ENCODE measurements at regions not wholly inside any gene's neighbourhood (a gene's known extent, or its start where the extent isn't known, plus 50 kb on each side); places are given as distances from the start of the nearest gene placed in this dataset.

GRCh38 chr9:20286969-20287368, 335.3 kb downstream of the MLLT3 start:
- Histone ChIP-seq H3K36me3 (ENCODE audit: control insufficient read depth in 2 of 2, insufficient read depth in 1 of 2, low read length in 2 of 2) (no peaks in the 10 kb centered on the region), H3K4me1 (ENCODE audit: control insufficient read depth, insufficient read depth, low read length) (no peaks in the 10 kb centered on the region), H3K27ac (ENCODE audit: extremely low read depth, low read depth, low read length) (no peak overlapping the region), H3K9me3 (ENCODE audit: control insufficient read depth, insufficient read depth, low read depth, low read length) (no peaks in the 10 kb centered on the region), H3K4me3 (ENCODE audit: low read depth, low read length) (no peak overlapping the region)
- ChIA-PET POLR2A (no interaction called here), CTCF (no interaction called here)
- TF ChIP-seq ZNF394 (tag by site-specific recombination; IDR thresholded peaks at IDR 0.05; ENCODE audit: borderline replicate concordance) (no peak), ZBTB48 (tag by site-specific recombination; IDR thresholded peaks at IDR 0.05) (no peak), ZXDB (tag by site-specific recombination; IDR thresholded peaks at IDR 0.05) (no peak), MZF1 (tag by site-specific recombination; IDR thresholded peaks at IDR 0.05; ENCODE audit: borderline replicate concordance) (no peak), ZNF146 (tag by site-specific recombination; IDR thresholded peaks at IDR 0.05) (no peak), SCRT1 (tag by site-specific recombination; IDR thresholded peaks at IDR 0.05; ENCODE audit: borderline replicate concordance) (no peak), ATF2 (tag by site-specific recombination; IDR thresholded peaks at IDR 0.05; ENCODE audit: low read depth) (no peak), ZNF133 (tag by site-specific recombination; IDR thresholded peaks at IDR 0.05) (no peak)

GRCh38 chr9:20286154-20286700, 336.1 kb downstream of the MLLT3 start:
- H3K27ac ChIP-seq (ENCODE audit: extremely low read depth, low read depth, low read length): no peak overlapping the region
- TF ChIP-seq MYNN (tag by site-specific recombination; IDR thresholded peaks at IDR 0.05; ENCODE audit: borderline replicate concordance) (no peak), ZNF658 (tag by site-specific recombination; IDR thresholded peaks at IDR 0.05) (no peak), ZNF747 (tag by site-specific recombination; IDR thresholded peaks at IDR 0.05) (no peak), ZNF202 (tag by site-specific recombination; IDR thresholded peaks at IDR 0.05; ENCODE audit: borderline replicate concordance) (no peak), ZNF26 (tag by site-specific recombination; IDR thresholded peaks at IDR 0.05) (no peak), CTCF (tag by site-specific recombination; IDR thresholded peaks at IDR 0.05) (no peak), ELK4 (IDR thresholded peaks at IDR 0.05; ENCODE audit: borderline replicate concordance, low read depth, low read length) (no peak), ZNF423 (tag by site-specific recombination; IDR thresholded peaks at IDR 0.05) (no peak), ZNF621 (tag by site-specific recombination; IDR thresholded peaks at IDR 0.05) (no peak), ZNF830 (tag by site-specific recombination; IDR thresholded peaks at IDR 0.05; ENCODE audit: low read depth) (no peak), ZNF48 (tag by site-specific recombination; IDR thresholded peaks at IDR 0.05) (no peak), ZNF549 (tag by site-specific recombination; IDR thresholded peaks at IDR 0.05) (no peak), INSM2 (tag by site-specific recombination; IDR thresholded peaks at IDR 0.05) (no peak)
- POLR2A ChIA-PET: no interaction called here

More at GRCh38 chr9:20286154-20286700, 336.1 kb downstream of the MLLT3 start:
- no peaks in the 10 kb centered on the region for H3K9me3 ChIP-seq (ENCODE audit: control insufficient read depth, insufficient read depth, low read depth, low read length)
- H3K4me3 ChIP-seq (ENCODE audit: low read depth, low read length): no peak overlapping the region
- CTCF ChIA-PET: no interaction called here
- H3K4me1 ChIP-seq (ENCODE audit: control insufficient read depth, insufficient read depth, low read length): no peaks in the 10 kb centered on the region
- H3K36me3 ChIP-seq (ENCODE audit: control insufficient read depth in 2 of 2, insufficient read depth in 1 of 2, low read length in 2 of 2): no peaks in the 10 kb centered on the region

All from HEK293 (cell line).